GM18520 (cell line): ENCODE measurements at regions not wholly inside any gene's neighbourhood (a gene's known extent, or its start where the extent isn't known, plus 50 kb on each side); places are given as distances from the start of the nearest gene placed in this dataset.
A peak's percentile ranks its signal among the peaks of the same experiment; 100 is the strongest.
"Not testable (repeated sequence)": the region's sequence is repeated elsewhere in the genome, so short reads cannot be mapped to it uniquely, and the experiment has no call there.

Source experiments
- ATAC-seq: cut with Tn5 transposase; IDR thresholded peaks from one replicate; pipeline ENCODE4 v1.9.1; 2021; ENCODE audit not compliant: unreplicated experiment

- ATAC-seq = not testable (repeated sequence)
These were observed 72.8 kb upstream of the LPCAT1 start for GRCh38 chr5:1596462-1597092.

GRCh38 chr5:1594357-1595106 is 70.8 kb upstream of the LPCAT1 start:
- peak; percentile 89 for ATAC-seq

- ATAC-seq = no peak
These were observed 70.2 kb upstream of the LPCAT1 start for GRCh38 chr5:1593903-1594356.

- ATAC-seq = not testable (repeated sequence)
These were observed 64.4 kb upstream of the LPCAT1 start for GRCh38 chr5:1588071-1588694.

GRCh38 chr5:1583081-1583875 is 59.5 kb upstream of the LPCAT1 start:
- ATAC-seq = not testable (repeated sequence)

- ATAC-seq = not testable (repeated sequence)
These were observed 55.6 kb upstream of the LPCAT1 start for GRCh38 chr5:1579389-1579788.

- ATAC-seq = not testable (repeated sequence)
These were observed 53.1 kb upstream of the LPCAT1 start for GRCh38 chr5:1576851-1577250.

GRCh38 chr5:1575991-1576714 is 52.4 kb upstream of the LPCAT1 start:
- ATAC-seq = not testable (repeated sequence)

- not testable (repeated sequence) for ATAC-seq
These were observed 51.7 kb upstream of the LPCAT1 start for GRCh38 chr5:1575491-1575890.

GRCh38 chr5:1574023-1574318 is 50.2 kb upstream of the LPCAT1 start:
- not testable (repeated sequence) for ATAC-seq

GRCh38 chr5:1573217-1574022 is 49.7 kb upstream of the LPCAT1 start:
- not testable (repeated sequence) for ATAC-seq
